Mesenchymal stem cell (in vitro differentiated cells and primary cell): ENCODE measurements at regions not wholly inside any gene's neighbourhood (a gene's known extent, or its start where the extent isn't known, plus 50 kb on each side); places are given as distances from the start of the nearest gene placed in this dataset.

Experiments used
- DNase-seq: peaks from one replicate; pipeline ENCODE4 v3.0.0-alpha.2; 2013
- H2AFZ ChIP-seq: one replicate; pipeline ENCODE4 v1.6.1; 2013; ENCODE audit warnings: low read depth, mild to moderate bottlenecking, control low read depth, inconsistent platforms, low read length, moderate library complexity
- H2AK5ac ChIP-seq: 2 replicates; pipeline ENCODE4 v1.6.1; 2013; ENCODE audit warnings: low read length, moderate library complexity, mild to moderate bottlenecking, inconsistent platforms; ENCODE audit not compliant: severe bottlenecking
- H2BK120ac ChIP-seq: one replicate; pipeline ENCODE4 v1.6.1; 2013; ENCODE audit warnings: low read depth, mild to moderate bottlenecking, inconsistent platforms, low read length, moderate library complexity
- H2BK12ac ChIP-seq, 2 experiments: one replicate each; pipeline ENCODE4 v1.6.1; 2013; ENCODE audit warnings: inconsistent platforms in 2 of 2, low read length in 2 of 2, mild to moderate bottlenecking in 2 of 2, moderate library complexity in 2 of 2, control low read depth in 1 of 2
- H2BK15ac ChIP-seq: one replicate; pipeline ENCODE4 v1.6.1; 2013; ENCODE audit warnings: mild to moderate bottlenecking, low read depth, inconsistent platforms; ENCODE audit not compliant: poor library complexity, severe bottlenecking
- H2BK5ac ChIP-seq: 2 replicates; pipeline ENCODE4 v1.6.1; 2013; ENCODE audit warnings: low read depth, mild to moderate bottlenecking, low read length, control low read depth, inconsistent platforms; ENCODE audit not compliant: poor library complexity, severe bottlenecking
- H3K14ac ChIP-seq, 2 experiments: one replicate each; pipeline ENCODE4 v1.6.1; 2013; ENCODE audit warnings: inconsistent platforms in 2 of 2, low read length in 2 of 2, control low read depth in 1 of 2, mild to moderate bottlenecking in 1 of 2, moderate library complexity in 1 of 2
- H3K18ac ChIP-seq, 2 experiments: one replicate each; pipeline ENCODE4 v1.6.1; 2013; ENCODE audit warnings: inconsistent platforms in 2 of 2, low read length in 2 of 2, control low read depth in 1 of 2, low read depth in 1 of 2, mild to moderate bottlenecking in 1 of 2
- H3K23ac ChIP-seq, 2 experiments: one replicate each; pipeline ENCODE4 v1.6.1; 2013; ENCODE audit warnings: inconsistent platforms in 2 of 2, low read length in 2 of 2, mild to moderate bottlenecking in 2 of 2, moderate library complexity in 2 of 2, control low read depth in 1 of 2
- H3K27ac ChIP-seq: 2 replicates; pipeline ENCODE4 v1.5.1; 2013; ENCODE audit warnings: mild to moderate bottlenecking, moderate library complexity, low read length, control low read depth, inconsistent platforms; ENCODE audit not compliant: poor library complexity, severe bottlenecking
- H3K27me3 ChIP-seq, 2 experiments: 2 replicates each; pipeline versions ENCODE4 v1.6.1 to v1.7.0; 2013; ENCODE audit warnings: low read length in 2 of 2, mild to moderate bottlenecking in 2 of 2, moderate library complexity in 2 of 2, control low read depth in 1 of 2, inconsistent platforms in 1 of 2; ENCODE audit not compliant: control insufficient read depth in 1 of 2, insufficient read depth in 1 of 2
- H3K36me3 ChIP-seq, 2 experiments: 2 replicates each; pipeline versions ENCODE4 v1.6.1 to v1.7.0; 2013; ENCODE audit warnings: low read length in 2 of 2, control low read depth in 1 of 2, inconsistent platforms in 1 of 2, low read depth in 1 of 2, mild to moderate bottlenecking in 1 of 2; ENCODE audit not compliant: insufficient read depth in 2 of 2, control insufficient read depth in 1 of 2
- H3K4ac ChIP-seq, 2 experiments: one replicate each; pipeline ENCODE4 v1.6.1; 2013; ENCODE audit warnings: inconsistent platforms in 2 of 2, low read length in 2 of 2, mild to moderate bottlenecking in 2 of 2, moderate library complexity in 2 of 2, control low read depth in 1 of 2, low read depth in 1 of 2
- H3K4me1 ChIP-seq: 2 replicates; pipeline ENCODE4 v1.6.1; 2013; ENCODE audit warnings: low read depth, low read length, control low read depth; ENCODE audit not compliant: control insufficient read depth, insufficient read depth
- H3K4me2 ChIP-seq: 2 replicates; pipeline ENCODE4 v1.6.1; 2013; ENCODE audit warnings: low read length, mild to moderate bottlenecking, inconsistent platforms; ENCODE audit not compliant: poor library complexity, severe bottlenecking
- H3K4me3 ChIP-seq, 2 experiments: 2 replicates each; pipeline versions ENCODE4 v1.5.1 to v1.7.0; 2013; ENCODE audit warnings: low read length in 2 of 2, mild to moderate bottlenecking in 2 of 2, control low read depth in 1 of 2, low read depth in 1 of 2; ENCODE audit not compliant: insufficient read depth in 1 of 2
- H3K79me1 ChIP-seq: replicated peaks from 2 replicates; pipeline ENCODE4 v1.6.1; 2013; ENCODE audit warnings: mild to moderate bottlenecking, control low read depth, low read length, inconsistent platforms; ENCODE audit not compliant: poor library complexity, severe bottlenecking
- H3K9ac ChIP-seq: 2 replicates; pipeline ENCODE4 v1.7.0; 2013; ENCODE audit warnings: mild to moderate bottlenecking, low read length, moderate library complexity
- H3K9me3 ChIP-seq: 2 replicates; pipeline ENCODE4 v1.7.0; 2013; ENCODE audit warnings: mild to moderate bottlenecking, low read length; ENCODE audit not compliant: control insufficient read depth
- H4K8ac ChIP-seq: one replicate; pipeline ENCODE4 v1.6.1; 2013; ENCODE audit warnings: inconsistent platforms, mild to moderate bottlenecking, low read length, moderate library complexity
- H4K91ac ChIP-seq: one replicate; pipeline ENCODE4 v1.6.1; 2013; ENCODE audit warnings: mild to moderate bottlenecking, low read length, inconsistent platforms
- WGBS: methylation state at CpG from one replicate; pipeline ENCODE4 v1.1.7; 2013; ENCODE audit warnings: mixed read lengths; 5-methylcytosine and 5-hydroxymethylcytosine counted together

- H3K14ac ChIP-seq = no peak overlapping the region
- 92% methylated on average over 5 of the region's 5 CpGs for WGBS
Measured at GRCh38 chr16:72500545-72500944, 328.6 kb upstream of the PMFBP1 start.

GRCh38 chr16:72493716-72494415 is 321.9 kb upstream of the PMFBP1 start:
- Histone ChIP-seq H2BK5ac (no peak overlapping the region), H3K9me3 (no peaks in the 10 kb centered on the region), H3K23ac (no peak overlapping the region), H4K91ac (no peak overlapping the region), H3K27ac (peak overlapping the region; percentile 5), H3K18ac (no peak overlapping the region), H3K79me1 (no peaks in the 10 kb centered on the region), H2BK15ac (no peak overlapping the region), H3K4me3 (no peak overlapping the region), H3K9ac (peak overlapping the region; percentile 40), H3K36me3 (no peaks in the 10 kb centered on the region), H3K27me3 (no peaks in the 10 kb centered on the region), H3K4me1 (no peaks in the 10 kb centered on the region), H2AK5ac (no peak overlapping the region), H3K4ac (no peak overlapping the region), H3K14ac (no peak overlapping the region), H4K8ac (no peak overlapping the region), H2BK12ac (no peak overlapping the region), H2AFZ (no peak overlapping the region), H2BK120ac (no peak overlapping the region), H3K4me2 (peak overlapping the region; percentile 8)
- no peak for DNase-seq
- 89% methylated on average over 3 of the region's 9 CpGs for WGBS

More at GRCh38 chr16:72500545-72500944, 328.6 kb upstream of the PMFBP1 start:
- no peak overlapping the region for H3K4ac ChIP-seq
- no peak for DNase-seq
- no peak overlapping the region for H2AK5ac ChIP-seq
- no peak overlapping the region for H4K8ac ChIP-seq
- H4K91ac ChIP-seq = no peak overlapping the region
- no peaks in the 10 kb centered on the region for H3K9me3 ChIP-seq
- no peaks in the 10 kb centered on the region for H3K36me3 ChIP-seq
- H2BK5ac ChIP-seq = no peak overlapping the region
- no peak overlapping the region for H3K18ac ChIP-seq
- H3K27me3 ChIP-seq = no peaks in the 10 kb centered on the region
- H3K4me2 ChIP-seq = no peak overlapping the region
- no peak overlapping the region for H2BK15ac ChIP-seq
- H3K4me3 ChIP-seq = no peak overlapping the region
- H3K23ac ChIP-seq = no peak overlapping the region
- H2BK120ac ChIP-seq = no peak overlapping the region
- no peak overlapping the region for H2AFZ ChIP-seq
- H3K27ac ChIP-seq = no peak overlapping the region
- H3K79me1 ChIP-seq = no peaks in the 10 kb centered on the region
- H3K9ac ChIP-seq = no peak overlapping the region
- H3K4me1 ChIP-seq = no peaks in the 10 kb centered on the region
- no peak overlapping the region for H2BK12ac ChIP-seq

GRCh38 chr16:72487283-72487682 is 315.3 kb upstream of the PMFBP1 start:
- Histone ChIP-seq H2AK5ac (no peak overlapping the region), H3K27me3 (no peaks in the 10 kb centered on the region), H3K4ac (no peak overlapping the region), H4K91ac (no peak overlapping the region), H3K14ac (no peak overlapping the region), H3K23ac (no peak overlapping the region), H2BK120ac (no peak overlapping the region), H2BK15ac (no peak overlapping the region), H2AFZ (no peak overlapping the region), H3K36me3 (no peaks in the 10 kb centered on the region), H3K9ac (no peak overlapping the region), H3K27ac (no peak overlapping the region), H3K4me2 (no peak overlapping the region), H3K4me1 (no peaks in the 10 kb centered on the region), H3K9me3 (no peaks in the 10 kb centered on the region), H4K8ac (no peak overlapping the region), H3K79me1 (no peaks in the 10 kb centered on the region), H3K4me3 (no peak overlapping the region), H2BK5ac (no peak overlapping the region), H2BK12ac (no peak overlapping the region), H3K18ac (no peak overlapping the region)
- no CpG with 5 or more reads among the region's 1 CpG for WGBS
- DNase-seq = no peak

DNA sequence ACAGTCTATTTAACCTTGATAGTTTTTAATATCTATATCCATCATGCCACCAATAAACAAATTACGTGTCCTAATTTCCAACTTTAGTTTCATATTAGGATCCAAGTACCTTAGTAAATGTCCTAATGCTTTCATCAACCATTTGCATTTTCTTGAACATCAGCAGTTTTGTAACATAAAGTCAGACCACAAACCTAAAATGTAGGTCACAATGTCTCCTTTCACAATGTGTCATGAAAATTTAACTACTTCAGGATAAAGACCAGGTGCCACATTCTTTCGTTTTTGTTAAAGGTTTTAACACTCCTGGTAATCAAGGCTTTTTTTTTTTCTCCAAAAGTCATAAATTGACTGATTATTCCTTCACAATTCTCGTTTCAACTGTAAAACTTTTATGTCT is 310.7 kb upstream of the PMFBP1 start:
- no peak overlapping the region for H2BK15ac ChIP-seq
- H4K91ac ChIP-seq = no peak overlapping the region
- no peak overlapping the region for H2AK5ac ChIP-seq
- H2BK120ac ChIP-seq = no peak overlapping the region
- no peaks in the 10 kb centered on the region for H3K36me3 ChIP-seq
- H3K27ac ChIP-seq = no peak overlapping the region
- no peak overlapping the region for H2AFZ ChIP-seq
- no peaks in the 10 kb centered on the region for H3K4me1 ChIP-seq
- H3K9ac ChIP-seq = no peak overlapping the region
- H2BK12ac ChIP-seq = no peak overlapping the region
- no peaks in the 10 kb centered on the region for H3K9me3 ChIP-seq
- no peak overlapping the region for H3K23ac ChIP-seq
- H3K79me1 ChIP-seq = no peaks in the 10 kb centered on the region
- no peaks in the 10 kb centered on the region for H3K27me3 ChIP-seq
- no peak overlapping the region for H2BK5ac ChIP-seq
- no peak overlapping the region for H3K4me3 ChIP-seq
- no peak overlapping the region for H3K18ac ChIP-seq
- no peak overlapping the region for H3K4ac ChIP-seq
- no peak for DNase-seq
- H3K4me2 ChIP-seq = no peak overlapping the region
- H4K8ac ChIP-seq = no peak overlapping the region
- no peak overlapping the region for H3K14ac ChIP-seq
- 80% methylated on average over 3 of the region's 3 CpGs for WGBS
